Adrenal gland (tissue), 5 donors: ENCODE measurements at regions not wholly inside any gene's neighbourhood (a gene's known extent, or its start where the extent isn't known, plus 50 kb on each side); places are given as distances from the start of the nearest gene placed in this dataset.

Source experiments
- POLR2A ChIP-seq, 2 donors: fragments of 450-650 bp; IDR thresholded peaks; one replicate each; pipeline ENCODE4 v1.6.1; 2017; ENCODE audit warnings: antibody characterized with exemption in 2 of 2, mild to moderate bottlenecking in 2 of 2, moderate library complexity in 1 of 2
- TF ChIP-seq, protein P1 (sequence below), 6 experiments: fragments of 450-650 bp in 4 of 6; fragments of 200-600 bp in 2 of 6; sonication (generic) in 1 of 6; IDR thresholded peaks; 1 replicate in 5 of 6; 2 replicates in 1 of 6; pipeline versions ENCODE4 v1.5.1 to v1.8.0; 2016 to 2021; ENCODE audit warnings: antibody characterized with exemption in 6 of 6, mild to moderate bottlenecking in 2 of 6, moderate library complexity in 1 of 6
- donor health status: DM: no; HTN: no; CAD: no.

DNA sequence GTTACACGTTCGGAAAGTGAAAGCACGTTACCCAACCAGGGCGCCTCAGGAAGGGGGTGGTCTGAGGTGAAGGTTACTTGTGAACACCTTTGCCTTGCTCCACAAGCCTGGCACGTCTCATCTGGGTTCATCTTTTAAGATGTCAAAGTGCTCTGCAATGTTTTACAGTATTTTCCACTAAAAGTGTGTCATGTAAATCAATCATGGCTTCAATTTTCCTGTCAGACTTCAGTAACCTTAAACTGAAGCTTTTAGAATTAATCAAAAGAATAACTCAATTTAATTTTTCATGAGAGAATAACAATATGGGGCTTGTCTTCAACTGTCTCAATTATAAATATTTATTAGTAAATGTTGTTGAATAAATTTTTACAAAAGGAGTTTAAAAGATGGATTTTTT is 93.3 kb upstream of the FANCL start:
- TF ChIP-seq, protein P1, sequence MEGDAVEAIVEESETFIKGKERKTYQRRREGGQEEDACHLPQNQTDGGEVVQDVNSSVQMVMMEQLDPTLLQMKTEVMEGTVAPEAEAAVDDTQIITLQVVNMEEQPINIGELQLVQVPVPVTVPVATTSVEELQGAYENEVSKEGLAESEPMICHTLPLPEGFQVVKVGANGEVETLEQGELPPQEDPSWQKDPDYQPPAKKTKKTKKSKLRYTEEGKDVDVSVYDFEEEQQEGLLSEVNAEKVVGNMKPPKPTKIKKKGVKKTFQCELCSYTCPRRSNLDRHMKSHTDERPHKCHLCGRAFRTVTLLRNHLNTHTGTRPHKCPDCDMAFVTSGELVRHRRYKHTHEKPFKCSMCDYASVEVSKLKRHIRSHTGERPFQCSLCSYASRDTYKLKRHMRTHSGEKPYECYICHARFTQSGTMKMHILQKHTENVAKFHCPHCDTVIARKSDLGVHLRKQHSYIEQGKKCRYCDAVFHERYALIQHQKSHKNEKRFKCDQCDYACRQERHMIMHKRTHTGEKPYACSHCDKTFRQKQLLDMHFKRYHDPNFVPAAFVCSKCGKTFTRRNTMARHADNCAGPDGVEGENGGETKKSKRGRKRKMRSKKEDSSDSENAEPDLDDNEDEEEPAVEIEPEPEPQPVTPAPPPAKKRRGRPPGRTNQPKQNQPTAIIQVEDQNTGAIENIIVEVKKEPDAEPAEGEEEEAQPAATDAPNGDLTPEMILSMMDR (IDR thresholded peaks at IDR 0.05) = no peak
- no peak for TF ChIP-seq POLR2A (IDR thresholded peaks at IDR 0.05)
